Progenitor cell of endocrine pancreas (in vitro differentiated cells): ENCODE measurements at regions not wholly inside any gene's neighbourhood (a gene's known extent, or its start where the extent isn't known, plus 50 kb on each side); places are given as distances from the start of the nearest gene placed in this dataset.
"Not testable (repeated sequence)": the region's sequence is repeated elsewhere in the genome, so short reads cannot be mapped to it uniquely, and the experiment has no call there.

Experiments used
- DNase-seq: peaks from one replicate; pipeline ENCODE4 v3.0.0; 2021; ENCODE audit warnings: low spot score; ENCODE audit not compliant: unreplicated experiment
- H3K27ac Mint-ChIP-seq: 2 replicates; pipeline ENCODE4 v1.8.0; 2021; ENCODE audit warnings: mild to moderate bottlenecking, moderate library complexity, mixed read lengths
- H3K27me3 Mint-ChIP-seq: 2 replicates; pipeline ENCODE4 v1.8.0; 2021; ENCODE audit warnings: mixed read lengths
- H3K36me3 Mint-ChIP-seq: 2 replicates; pipeline ENCODE4 v1.8.0; 2022; ENCODE audit warnings: mixed read lengths; ENCODE audit not compliant: insufficient read depth
- H3K4me1 Mint-ChIP-seq: 2 replicates; pipeline ENCODE4 v1.8.0; 2021; ENCODE audit warnings: low read depth, mixed read lengths
- H3K4me3 Mint-ChIP-seq: 2 replicates; pipeline ENCODE4 v1.8.0; 2021; ENCODE audit warnings: low read depth, mild to moderate bottlenecking, moderate library complexity, mixed read lengths
- H3K9me3 Mint-ChIP-seq: 2 replicates; pipeline ENCODE4 v1.8.0; 2021; ENCODE audit warnings: low read depth, mixed read lengths
- CTCF ChIP-seq: fragments of 200-600 bp; sonication (generic); IDR thresholded peaks from one replicate; pipeline ENCODE4 v1.5.0; 2021; ENCODE audit warnings: antibody characterized with exemption, mild to moderate bottlenecking; ENCODE audit not compliant: unreplicated experiment

- TF ChIP-seq CTCF = no peak
- Mint-ChIP-seq H3K4me1 (peaks cover 1% of the 10 kb centered on the region), H3K9me3 (peaks cover 3% of the 10 kb centered on the region), H3K27ac (no peak overlapping the region), H3K4me3 (no peak overlapping the region), H3K27me3 (peaks cover 55% of the 10 kb centered on the region), H3K36me3 (no peaks in the 10 kb centered on the region)
- DNase-seq = no peak
These were observed 117.8 kb upstream of the NKX1-1 start for GRCh38 chr4:1523907-1524636.

GRCh38 chr4:1523506-1523905 lies 117.3 kb upstream of the NKX1-1 start:
- TF ChIP-seq CTCF = no peak
- Mint-ChIP-seq H3K9me3 (peaks cover 3% of the 10 kb centered on the region), H3K27me3 (peaks cover 50% of the 10 kb centered on the region), H3K27ac (no peak overlapping the region), H3K4me1 (peaks cover 1% of the 10 kb centered on the region), H3K4me3 (no peak overlapping the region), H3K36me3 (no peaks in the 10 kb centered on the region)
- DNase-seq = no peak

- TF ChIP-seq CTCF = no peak
- Mint-ChIP-seq H3K27ac (no peak overlapping the region), H3K4me3 (no peak overlapping the region), H3K9me3 (peaks cover 3% of the 10 kb centered on the region), H3K4me1 (peaks cover 1% of the 10 kb centered on the region), H3K27me3 (peaks cover 47% of the 10 kb centered on the region), H3K36me3 (no peaks in the 10 kb centered on the region)
- no peak for DNase-seq
These were observed 116.8 kb upstream of the NKX1-1 start for GRCh38 chr4:1523033-1523432.

- Mint-ChIP-seq H3K27ac (no peak overlapping the region), H3K36me3 (no peaks in the 10 kb centered on the region), H3K9me3 (peaks cover 3% of the 10 kb centered on the region), H3K27me3 (peaks cover 43% of the 10 kb centered on the region), H3K4me1 (peaks cover 1% of the 10 kb centered on the region), H3K4me3 (no peak overlapping the region)
- no peak for DNase-seq
- no peak for TF ChIP-seq CTCF
These were observed 116.4 kb upstream of the NKX1-1 start for GRCh38 chr4:1522606-1523005.

GRCh38 chr4:1521821-1522361 lies 115.6 kb upstream of the NKX1-1 start:
- no peak for TF ChIP-seq CTCF
- H3K27ac Mint-ChIP-seq = no peak overlapping the region
- H3K9me3 Mint-ChIP-seq = peaks cover 3% of the 10 kb centered on the region
- no peak overlapping the region for H3K4me3 Mint-ChIP-seq
- no peak for DNase-seq
- peaks cover 38% of the 10 kb centered on the region for H3K27me3 Mint-ChIP-seq
- peaks cover 1% of the 10 kb centered on the region for H3K4me1 Mint-ChIP-seq
- no peaks in the 10 kb centered on the region for H3K36me3 Mint-ChIP-seq

GRCh38 chr4:1520795-1521576 lies 114.7 kb upstream of the NKX1-1 start:
- not testable (repeated sequence) for H3K36me3 Mint-ChIP-seq, H3K9me3 Mint-ChIP-seq, H3K4me1 Mint-ChIP-seq, H3K27ac Mint-ChIP-seq, DNase-seq
- Mint-ChIP-seq H3K27me3 (peaks cover 43% of the 10 kb centered on the region), H3K4me3 (peak overlapping the region; percentile 38)
